Calu3 (cell line): ENCODE measurements at regions not wholly inside any gene's neighbourhood (a gene's known extent, or its start where the extent isn't known, plus 50 kb on each side); places are given as distances from the start of the nearest gene placed in this dataset.

Source experiments
- BruUV-seq: library from RNA; stranded (reverse); fragments of 400-500 nt; replicated peaks from 2 replicates; lab custom pipeline; 2021; lab: Mats Ljungman, UMichigan
- CTCF ChIA-PET: fragments of 300-600 bp; sonication (Branson Sonifier 250); formaldehyde crosslinking; loops from one replicate; lab custom pipeline; 2022; ENCODE audit warnings: antibody characterized with exemption; lab: Charles Lee
- DNase-seq: peaks from one replicate; pipeline ENCODE4 v3.0.0; 2022
- H3K27ac Mint-ChIP-seq: one replicate; pipeline ENCODE4 v1.8.0; 2022; ENCODE audit warnings: mixed read lengths; ENCODE audit not compliant: unreplicated experiment
- H3K27me3 Mint-ChIP-seq: one replicate; pipeline ENCODE4 v1.8.0; 2022; ENCODE audit warnings: mixed read lengths; ENCODE audit not compliant: unreplicated experiment
- H3K36me3 Mint-ChIP-seq: one replicate; pipeline ENCODE4 v1.8.0; 2022; ENCODE audit warnings: mild to moderate bottlenecking, moderate library complexity, mixed read lengths; ENCODE audit not compliant: insufficient read depth, unreplicated experiment
- H3K4me1 Mint-ChIP-seq: one replicate; pipeline ENCODE4 v1.8.0; 2022; ENCODE audit warnings: mild to moderate bottlenecking, low read depth, mixed read lengths; ENCODE audit not compliant: unreplicated experiment
- H3K4me3 Mint-ChIP-seq: one replicate; pipeline ENCODE4 v1.8.0; 2022; ENCODE audit warnings: mild to moderate bottlenecking, low read depth, moderate library complexity, mixed read lengths; ENCODE audit not compliant: unreplicated experiment
- H3K9me3 Mint-ChIP-seq: one replicate; pipeline ENCODE4 v1.8.0; 2022; ENCODE audit warnings: low read depth, mixed read lengths; ENCODE audit not compliant: unreplicated experiment
- CTCF ChIP-seq: fragments of 200-600 bp; IDR thresholded peaks from one replicate; pipeline ENCODE4 v1.8.0; 2022; ENCODE audit warnings: antibody characterized with exemption; ENCODE audit not compliant: unreplicated experiment
- intact Hi-C: fragments of 100-400 bp; cut with micrococcal nuclease; formaldehyde crosslinking; loops from one replicate; pipeline ENCODE4 v1.10.0; 2022; ENCODE audit not compliant: unreplicated experiment

DNA sequence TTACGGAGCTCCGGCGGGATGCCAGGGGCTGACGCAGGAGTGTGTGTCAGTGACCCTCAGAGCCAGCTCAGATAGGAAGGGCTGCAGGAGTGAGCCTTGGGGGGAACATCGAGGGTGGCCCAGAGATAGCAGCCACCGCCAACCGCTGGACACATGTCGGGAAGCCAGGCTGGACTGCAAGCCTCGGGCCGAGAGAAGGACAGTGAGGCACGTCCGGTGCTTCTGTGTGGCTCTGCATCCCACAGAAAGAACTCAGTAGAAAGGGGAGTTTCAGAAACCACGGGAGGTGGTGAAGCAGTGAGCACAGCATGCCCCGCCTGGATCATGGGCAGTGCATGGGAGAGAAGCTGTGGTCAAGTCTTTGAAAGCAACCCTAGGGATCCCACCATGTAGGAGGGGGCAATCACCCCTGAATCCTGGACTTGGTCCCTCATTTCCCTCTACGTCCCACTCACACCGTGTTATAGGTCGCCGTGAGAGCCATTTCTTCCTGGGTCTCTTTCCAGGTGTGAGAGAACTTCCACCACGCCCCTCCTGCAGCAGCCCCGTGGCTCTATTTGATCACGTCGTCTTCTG, 383.7 kb upstream of the CDH4 start:
- Mint-ChIP-seq H3K4me3 (no peak overlapping the region), H3K4me1 (no peaks in the 10 kb centered on the region), H3K27me3 (no peaks in the 10 kb centered on the region), H3K27ac (no peak overlapping the region), H3K9me3 (peaks cover 15% of the 10 kb centered on the region), H3K36me3 (peaks cover 4% of the 10 kb centered on the region)
- DNase-seq, result no peak
- no peak for TF ChIP-seq CTCF
- no TSS peak for BruUV-seq
- CTCF ChIA-PET, result no interaction called here
- intact Hi-C loops, result no loop called here

GRCh38 chr20:60869087-60869486, 383.0 kb upstream of the CDH4 start:
- no peaks in the 10 kb centered on the region for H3K4me1 Mint-ChIP-seq
- no peak overlapping the region for H3K4me3 Mint-ChIP-seq
- CTCF ChIA-PET, result no interaction called here
- H3K27me3 Mint-ChIP-seq, result no peaks in the 10 kb centered on the region
- H3K9me3 Mint-ChIP-seq, result peaks cover 12% of the 10 kb centered on the region
- no peak for DNase-seq
- intact Hi-C loops, result no loop called here
- no peak for TF ChIP-seq CTCF
- BruUV-seq, result no TSS peak
- H3K27ac Mint-ChIP-seq, result no peak overlapping the region
- peaks cover 4% of the 10 kb centered on the region for H3K36me3 Mint-ChIP-seq

DNA sequence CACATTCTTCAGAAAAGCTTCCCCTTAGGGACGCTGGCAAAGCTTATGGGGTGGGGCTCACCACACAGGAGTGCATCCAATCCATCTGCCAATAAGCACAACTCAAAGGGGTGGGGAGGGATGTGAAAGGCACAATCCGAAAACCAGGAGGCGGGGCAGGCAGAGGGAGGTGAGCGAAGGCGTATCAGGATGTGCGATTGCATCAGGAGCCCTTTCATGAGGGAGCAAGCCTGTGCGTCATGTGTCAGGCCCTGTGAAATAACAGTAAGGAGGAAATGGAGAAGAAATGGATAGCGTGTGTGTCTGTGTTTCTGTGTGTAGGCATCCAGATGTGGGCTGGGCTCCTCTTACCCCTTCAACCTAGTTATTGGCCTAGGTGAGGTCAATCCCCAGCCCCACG, 382.4 kb upstream of the CDH4 start:
- Mint-ChIP-seq H3K36me3 (peaks cover 4% of the 10 kb centered on the region), H3K4me3 (no peak overlapping the region), H3K27me3 (no peaks in the 10 kb centered on the region), H3K4me1 (no peaks in the 10 kb centered on the region), H3K9me3 (peaks cover 12% of the 10 kb centered on the region), H3K27ac (no peak overlapping the region)
- no TSS peak for BruUV-seq
- TF ChIP-seq CTCF, result no peak
- CTCF ChIA-PET, result no interaction called here
- DNase-seq, result no peak
- intact Hi-C loops, result no loop called here

DNA sequence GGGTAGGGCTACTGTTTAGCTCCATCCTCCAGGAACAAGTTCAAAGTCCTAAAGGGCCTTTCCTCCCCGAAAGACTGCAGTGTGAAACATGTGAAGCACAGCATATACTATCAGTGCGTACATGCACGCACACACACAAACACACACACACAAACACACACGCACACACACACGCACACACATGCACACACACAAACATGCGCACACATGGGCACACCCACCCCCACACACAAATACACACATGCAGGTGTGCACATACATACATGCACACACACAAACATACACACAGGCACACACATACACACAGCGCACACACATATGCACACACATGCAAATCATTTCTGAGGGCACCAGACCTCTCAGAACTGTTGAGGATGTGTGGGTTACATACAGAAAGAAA, 382.0 kb upstream of the CDH4 start:
- CTCF ChIA-PET, result no interaction called here
- no TSS peak for BruUV-seq
- H3K27me3 Mint-ChIP-seq, result no peaks in the 10 kb centered on the region
- no peak overlapping the region for H3K27ac Mint-ChIP-seq
- no peak overlapping the region for H3K4me3 Mint-ChIP-seq
- no peaks in the 10 kb centered on the region for H3K4me1 Mint-ChIP-seq
- DNase-seq, result no peak
- H3K9me3 Mint-ChIP-seq, result peaks cover 12% of the 10 kb centered on the region
- peaks cover 4% of the 10 kb centered on the region for H3K36me3 Mint-ChIP-seq
- no peak for TF ChIP-seq CTCF
- intact Hi-C loops, result no loop called here
